ENCODE measurements at regions not wholly inside any gene's neighbourhood (a gene's known extent, or its start where the extent isn't known, plus 50 kb on each side); places are given as distances from the start of the nearest gene placed in this dataset.

- TF ChIP-seq CTCF (IDR thresholded peaks at IDR 0.05), result no peak
- no peak for TF ChIP-seq POLR2A (IDR thresholded peaks at IDR 0.05)
- TF ChIP-seq POLR2AphosphoS5 (IDR thresholded peaks at IDR 0.05), result no peak
- TF ChIP-seq EP300 (IDR thresholded peaks at IDR 0.05; ENCODE audit: low read depth), result no peak
Observed at GRCh38 chr20:23156842-23157423, 70.8 kb upstream of the CD93 start.

Measured in transverse colon (tissue), 4 donors.